Activated naive CD8-positive, alpha-beta T cell treated with anti-CD3 and anti-CD28 coated beads, Interleukin-2, amount 50 U/mL, for 24 hours (primary cell): ENCODE measurements at regions not wholly inside any gene's neighbourhood (a gene's known extent, or its start where the extent isn't known, plus 50 kb on each side); places are given as distances from the start of the nearest gene placed in this dataset.
"Not testable (repeated sequence)": the region's sequence is repeated elsewhere in the genome, so short reads cannot be mapped to it uniquely, and the experiment has no call there.

Experiments used
- ATAC-seq: fragments of 150-1000 bp; cut with Tn5 transposase; one replicate; pipeline ENCODE4 v1.10.0; 2021
- DNase-seq: peaks from one replicate; pipeline ENCODE4 v3.0.0; 2021
- H3K27ac Mint-ChIP-seq: one replicate; pipeline ENCODE4 v1.8.0; 2021; ENCODE audit warnings: mild to moderate bottlenecking, mixed read lengths
- H3K27me3 Mint-ChIP-seq: one replicate; pipeline ENCODE4 v1.8.0; 2021; ENCODE audit warnings: mixed read lengths
- H3K36me3 Mint-ChIP-seq: one replicate; pipeline ENCODE4 v1.8.0; 2021; ENCODE audit warnings: low read depth, mixed read lengths
- H3K4me1 Mint-ChIP-seq: one replicate; pipeline ENCODE4 v1.8.0; 2021; ENCODE audit warnings: mixed read lengths
- H3K4me3 Mint-ChIP-seq: one replicate; pipeline ENCODE4 v1.8.0; 2021; ENCODE audit warnings: mild to moderate bottlenecking, moderate library complexity, mixed read lengths
- H3K9me3 Mint-ChIP-seq: one replicate; pipeline ENCODE4 v1.8.0; 2021; ENCODE audit warnings: mixed read lengths

DNA sequence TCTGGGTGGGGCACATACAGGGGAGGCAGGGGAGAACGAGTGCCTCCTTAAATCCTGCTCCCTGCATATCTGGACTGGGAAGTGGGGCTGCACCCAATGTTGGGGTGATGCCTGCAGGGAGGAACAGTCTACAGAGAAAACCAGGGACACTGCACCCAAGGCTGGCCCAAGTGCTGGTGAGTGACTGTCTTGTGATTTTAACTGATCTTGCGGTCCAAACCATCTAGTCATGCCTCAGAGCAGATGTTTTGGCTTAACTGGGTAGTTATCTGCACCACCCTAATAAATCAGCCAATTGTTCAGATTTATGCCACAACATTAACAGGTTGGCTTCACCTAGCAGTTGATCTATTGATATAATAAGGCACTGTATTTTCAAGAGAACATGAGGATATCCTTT lies 219.2 kb upstream of the IRS2 start:
- H3K36me3 Mint-ChIP-seq: no peaks in the 10 kb centered on the region
- H3K4me3 Mint-ChIP-seq: no peak overlapping the region
- ATAC-seq (no peak), DNase-seq (no peak)
- peaks cover 2% of the 10 kb centered on the region for H3K27me3 Mint-ChIP-seq
- no peaks in the 10 kb centered on the region for H3K9me3 Mint-ChIP-seq
- H3K4me1 Mint-ChIP-seq: no peaks in the 10 kb centered on the region
- H3K27ac Mint-ChIP-seq: no peak overlapping the region

GRCh38 chr13:110004814-110005213 lies 218.4 kb upstream of the IRS2 start:
- Mint-ChIP-seq H3K27me3 (peaks cover 2% of the 10 kb centered on the region), H3K27ac (no peak overlapping the region), H3K9me3 (no peaks in the 10 kb centered on the region), H3K4me3 (no peak overlapping the region), H3K36me3 (no peaks in the 10 kb centered on the region), H3K4me1 (no peaks in the 10 kb centered on the region)
- no peak for DNase-seq
- no peak for ATAC-seq

DNA sequence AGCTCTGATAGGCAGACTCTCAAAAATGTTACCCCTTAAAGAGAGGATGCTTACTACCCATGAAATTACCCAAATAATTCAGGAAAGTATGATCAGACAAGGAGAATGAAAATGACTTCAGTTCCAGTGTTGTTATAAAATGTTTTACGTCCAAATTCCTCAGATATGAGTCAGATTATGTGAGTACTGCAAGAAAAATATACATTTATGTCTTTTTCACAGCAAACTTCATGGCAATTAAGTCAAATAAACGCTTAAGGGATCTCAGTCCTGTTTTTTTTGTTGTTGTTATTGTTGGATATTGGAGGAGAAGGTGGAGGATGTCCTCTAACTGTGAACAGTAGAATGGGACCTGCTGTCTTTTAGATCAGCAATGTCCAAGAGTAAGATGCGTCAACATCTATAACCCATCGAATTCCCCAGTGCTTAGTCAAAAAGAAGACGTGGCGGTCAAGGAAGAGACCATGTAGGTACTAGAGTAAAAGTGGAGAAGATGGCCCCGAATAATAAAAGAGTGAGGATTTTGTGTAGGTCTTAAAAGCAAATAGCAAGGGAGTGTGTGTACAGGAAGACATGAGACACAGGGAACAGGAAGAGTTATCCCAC lies 215.4 kb upstream of the IRS2 start:
- DNase-seq: no peak
- Mint-ChIP-seq H3K27me3 (peaks cover 2% of the 10 kb centered on the region), H3K27ac (no peak overlapping the region), H3K4me3 (no peak overlapping the region), H3K4me1 (no peaks in the 10 kb centered on the region), H3K9me3 (no peaks in the 10 kb centered on the region), H3K36me3 (no peaks in the 10 kb centered on the region)
- no peak for ATAC-seq

DNA sequence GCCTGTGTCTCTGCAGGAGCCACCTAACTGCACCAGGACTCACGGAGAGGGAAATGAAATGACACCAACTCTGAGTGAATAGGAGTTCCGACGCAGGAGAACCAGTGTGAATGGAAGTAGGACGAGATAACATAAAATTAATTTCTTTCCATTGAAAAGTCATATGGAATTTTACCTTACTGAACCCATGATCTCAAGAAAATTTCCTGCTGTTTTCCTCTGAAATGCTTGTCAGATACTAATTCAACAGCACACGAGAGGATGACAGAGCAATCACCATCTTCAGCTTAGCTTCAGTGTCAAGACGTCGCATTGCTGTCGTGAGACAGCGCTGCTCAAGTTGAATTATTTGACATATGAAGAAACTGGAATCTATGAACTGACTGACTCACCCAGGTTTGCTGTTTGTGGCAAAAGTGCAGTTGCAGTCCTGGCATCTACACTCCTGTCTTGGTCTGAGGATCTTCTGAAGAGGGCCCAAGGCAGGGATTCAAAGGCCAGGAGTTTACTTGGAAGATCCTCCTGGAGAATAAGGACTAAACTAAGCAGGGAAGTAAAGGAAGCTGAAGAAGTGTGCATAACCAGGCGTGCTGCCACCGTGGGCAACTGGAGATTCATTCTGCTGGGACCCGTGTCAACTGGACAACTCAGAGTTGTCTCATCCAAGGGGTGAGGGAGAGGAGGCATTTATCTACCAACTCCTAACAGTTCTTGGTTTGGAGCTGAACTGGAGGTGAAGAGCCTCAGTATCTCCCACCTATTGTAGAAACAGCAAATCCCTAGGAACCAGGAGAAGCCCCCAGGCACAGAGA lies 214.4 kb upstream of the IRS2 start:
- no peaks in the 10 kb centered on the region for H3K36me3 Mint-ChIP-seq
- H3K4me1 Mint-ChIP-seq: no peaks in the 10 kb centered on the region
- no peak overlapping the region for H3K4me3 Mint-ChIP-seq
- ATAC-seq (no peak), DNase-seq (no peak)
- H3K27ac Mint-ChIP-seq: no peak overlapping the region
- no peaks in the 10 kb centered on the region for H3K9me3 Mint-ChIP-seq
- peaks cover 2% of the 10 kb centered on the region for H3K27me3 Mint-ChIP-seq

GRCh38 chr13:109999659-110000533 lies 213.5 kb upstream of the IRS2 start:
- Mint-ChIP-seq H3K9me3 (no peaks in the 10 kb centered on the region), H3K27me3 (peaks cover 2% of the 10 kb centered on the region), H3K27ac (no peak overlapping the region), H3K4me3 (no peak overlapping the region), H3K4me1 (no peaks in the 10 kb centered on the region), H3K36me3 (no peaks in the 10 kb centered on the region)
- ATAC-seq: no peak
- no peak for DNase-seq

DNA sequence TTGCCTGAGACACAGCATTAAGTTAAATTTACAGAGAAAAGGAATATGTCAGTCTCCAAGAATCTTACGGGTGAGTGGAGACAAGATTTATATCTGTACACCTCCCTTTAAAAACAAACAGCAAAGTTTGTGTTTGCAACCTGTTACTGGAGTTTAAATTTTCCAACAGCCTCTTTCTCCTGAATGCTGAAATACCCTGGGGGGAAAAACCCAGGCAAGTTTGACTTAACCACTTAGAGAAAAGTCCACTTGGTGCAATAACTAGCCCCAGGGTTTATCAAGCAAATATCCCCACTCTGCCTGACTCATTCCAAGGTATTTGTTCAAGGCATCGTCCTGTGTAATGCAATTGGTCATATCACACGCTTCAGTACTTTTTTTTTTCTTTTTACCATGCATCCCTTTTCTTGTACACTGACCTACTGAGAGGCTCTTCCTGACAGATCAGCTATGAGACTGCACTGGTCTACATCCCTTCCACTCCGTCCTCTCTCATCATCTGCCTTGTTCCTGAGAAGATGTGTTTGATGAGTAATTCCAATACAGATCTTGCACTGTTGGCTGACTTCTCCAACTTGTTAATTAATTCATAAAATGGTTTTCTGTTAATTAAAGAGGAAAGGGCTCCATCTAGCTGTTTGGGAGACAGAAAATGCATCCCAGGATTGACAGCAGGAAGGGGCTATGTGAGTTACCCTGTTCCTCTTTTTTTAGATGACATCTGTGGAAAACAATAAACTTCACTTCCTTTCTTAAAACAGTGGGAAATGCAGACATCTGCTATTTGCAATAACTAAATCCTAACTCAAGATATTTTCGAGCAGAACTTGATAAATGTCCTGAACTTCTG lies 212.5 kb upstream of the IRS2 start:
- H3K9me3 Mint-ChIP-seq: no peaks in the 10 kb centered on the region
- no peak overlapping the region for H3K27ac Mint-ChIP-seq
- no peak for DNase-seq
- peaks cover 2% of the 10 kb centered on the region for H3K27me3 Mint-ChIP-seq
- no peak for ATAC-seq
- H3K36me3 Mint-ChIP-seq: no peaks in the 10 kb centered on the region
- no peaks in the 10 kb centered on the region for H3K4me1 Mint-ChIP-seq
- no peak overlapping the region for H3K4me3 Mint-ChIP-seq

- Mint-ChIP-seq H3K27ac (no peak overlapping the region), H3K4me3 (no peak overlapping the region), H3K4me1 (no peaks in the 10 kb centered on the region), H3K9me3 (no peaks in the 10 kb centered on the region), H3K36me3 (no peaks in the 10 kb centered on the region), H3K27me3 (peaks cover 2% of the 10 kb centered on the region)
- DNase-seq (no peak), ATAC-seq (no peak)
Measured at GRCh38 chr13:109998037-109998436, 211.7 kb upstream of the IRS2 start.

DNA sequence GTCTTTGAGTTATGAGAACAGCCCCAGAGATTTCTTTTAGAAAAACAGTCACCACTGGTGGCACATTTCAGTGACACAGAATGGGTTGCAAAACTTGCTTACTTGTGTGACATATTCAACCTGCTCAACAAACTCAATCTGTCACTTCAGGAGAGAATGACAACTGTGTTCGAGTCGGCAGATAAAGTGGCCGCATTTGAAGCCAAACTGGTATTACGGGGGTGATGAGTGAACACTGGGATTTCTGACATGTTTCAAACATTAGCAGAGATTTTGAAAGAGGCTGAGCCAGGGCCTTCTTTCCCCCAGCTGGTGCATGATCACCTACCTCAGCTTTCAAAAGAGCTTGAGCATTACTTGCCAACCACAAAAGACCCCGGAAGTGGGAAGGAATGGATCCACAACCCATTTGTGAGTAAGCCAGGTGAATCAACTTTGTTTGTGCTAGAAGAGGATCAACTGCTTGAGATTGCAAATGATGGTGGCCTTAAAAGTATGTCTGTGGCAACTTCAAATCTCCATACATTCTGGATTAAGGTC lies 210.7 kb upstream of the IRS2 start:
- H3K36me3 Mint-ChIP-seq, H3K9me3 Mint-ChIP-seq, H3K27me3 Mint-ChIP-seq, H3K4me1 Mint-ChIP-seq, H3K27ac Mint-ChIP-seq, DNase-seq, ATAC-seq, H3K4me3 Mint-ChIP-seq: not testable (repeated sequence)

- Mint-ChIP-seq H3K27me3 (no peaks in the 10 kb centered on the region), H3K4me3 (no peak overlapping the region), H3K9me3 (no peaks in the 10 kb centered on the region), H3K4me1 (no peaks in the 10 kb centered on the region), H3K27ac (no peak overlapping the region), H3K36me3 (no peaks in the 10 kb centered on the region)
- DNase-seq (no peak), ATAC-seq (no peak)
Measured at GRCh38 chr13:109996404-109996960, 210.1 kb upstream of the IRS2 start.

DNA sequence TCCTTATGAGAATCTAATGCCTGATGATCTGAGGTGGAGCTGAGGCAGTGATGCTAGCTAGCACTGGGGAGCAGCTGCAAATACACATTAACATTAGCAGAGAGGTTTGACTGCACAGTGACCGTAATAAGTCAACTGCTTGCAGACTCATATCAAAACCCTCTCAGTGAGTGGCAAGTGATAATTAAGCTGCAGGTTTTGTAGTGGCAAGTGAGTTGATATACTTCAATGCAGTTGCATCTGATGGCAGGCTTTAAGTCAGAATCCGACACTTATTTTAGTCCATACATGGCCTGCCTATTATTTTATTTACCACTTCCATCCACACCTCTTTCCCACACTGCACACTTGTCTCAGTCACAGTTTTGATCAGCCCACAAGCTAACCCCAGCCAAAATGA lies 209.2 kb upstream of the IRS2 start:
- Mint-ChIP-seq H3K9me3 (no peaks in the 10 kb centered on the region), H3K36me3 (no peaks in the 10 kb centered on the region), H3K4me3 (no peak overlapping the region), H3K27ac (no peak overlapping the region), H3K4me1 (no peaks in the 10 kb centered on the region), H3K27me3 (no peaks in the 10 kb centered on the region)
- ATAC-seq (no peak), DNase-seq (no peak)

DNA sequence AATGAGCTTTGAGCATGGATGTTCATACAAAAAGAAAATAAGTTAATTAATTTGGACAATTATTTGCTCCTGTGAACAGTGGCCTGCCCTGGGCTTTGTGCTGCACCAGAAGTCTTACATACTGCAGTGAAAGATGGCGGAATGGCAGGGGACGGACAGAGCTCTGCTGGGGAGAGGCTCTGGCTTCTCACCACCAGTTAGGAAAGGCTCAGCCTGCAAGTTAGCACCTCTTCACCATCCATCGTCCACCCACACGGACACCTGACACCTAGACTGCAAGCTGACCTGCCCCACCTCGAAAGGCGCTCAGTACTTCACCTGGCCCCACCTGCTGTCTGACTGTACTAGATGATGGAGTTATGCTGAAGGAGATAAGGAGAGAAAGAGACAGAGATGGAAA lies 203.9 kb upstream of the IRS2 start:
- Mint-ChIP-seq H3K9me3 (no peaks in the 10 kb centered on the region), H3K27ac (no peak overlapping the region), H3K27me3 (peaks cover 7% of the 10 kb centered on the region), H3K4me1 (no peaks in the 10 kb centered on the region), H3K36me3 (no peaks in the 10 kb centered on the region), H3K4me3 (no peak overlapping the region)
- DNase-seq (no peak), ATAC-seq (no peak)

DNA sequence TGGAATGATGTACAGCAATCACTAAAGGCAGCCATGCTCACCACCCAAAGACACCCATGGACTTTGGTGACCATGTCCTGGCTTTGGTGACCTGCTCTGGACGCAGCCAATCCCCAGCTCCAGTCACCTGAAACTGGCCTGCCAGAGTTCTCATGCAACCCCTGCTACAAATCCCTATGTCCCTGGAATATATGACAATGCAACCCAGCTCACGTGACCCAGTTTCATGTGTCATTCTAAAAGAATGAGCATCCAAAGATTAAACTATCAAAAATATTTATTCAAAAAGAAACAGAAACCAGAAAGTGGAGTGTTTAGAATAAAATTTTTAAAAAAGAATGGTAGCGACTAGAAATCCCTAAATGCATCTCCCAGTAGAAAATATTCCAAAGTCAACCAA lies 203.3 kb upstream of the IRS2 start:
- Mint-ChIP-seq H3K4me3 (no peak overlapping the region), H3K36me3 (no peaks in the 10 kb centered on the region), H3K4me1 (no peaks in the 10 kb centered on the region), H3K9me3 (no peaks in the 10 kb centered on the region), H3K27me3 (peaks cover 7% of the 10 kb centered on the region), H3K27ac (no peak overlapping the region)
- ATAC-seq (no peak), DNase-seq (no peak)

- Mint-ChIP-seq H3K27me3 (peaks cover 7% of the 10 kb centered on the region), H3K9me3 (no peaks in the 10 kb centered on the region), H3K4me1 (no peaks in the 10 kb centered on the region), H3K27ac (no peak overlapping the region), H3K4me3 (no peak overlapping the region), H3K36me3 (no peaks in the 10 kb centered on the region)
- no peak for ATAC-seq
- DNase-seq: no peak
Measured at GRCh38 chr13:109989155-109989554, 202.8 kb upstream of the IRS2 start.

- peaks cover 7% of the 10 kb centered on the region for H3K27me3 Mint-ChIP-seq
- no peaks in the 10 kb centered on the region for H3K4me1 Mint-ChIP-seq
- H3K36me3 Mint-ChIP-seq: no peaks in the 10 kb centered on the region
- no peak overlapping the region for H3K27ac Mint-ChIP-seq
- no peak for DNase-seq
- no peaks in the 10 kb centered on the region for H3K9me3 Mint-ChIP-seq
- H3K4me3 Mint-ChIP-seq: no peak overlapping the region
- no peak for ATAC-seq
Measured at GRCh38 chr13:109986851-109987250, 200.5 kb upstream of the IRS2 start.
